ENCODE measurements at regions not wholly inside any gene's neighbourhood (a gene's known extent, or its start where the extent isn't known, plus 50 kb on each side); places are given as distances from the start of the nearest gene placed in this dataset.

DNA sequence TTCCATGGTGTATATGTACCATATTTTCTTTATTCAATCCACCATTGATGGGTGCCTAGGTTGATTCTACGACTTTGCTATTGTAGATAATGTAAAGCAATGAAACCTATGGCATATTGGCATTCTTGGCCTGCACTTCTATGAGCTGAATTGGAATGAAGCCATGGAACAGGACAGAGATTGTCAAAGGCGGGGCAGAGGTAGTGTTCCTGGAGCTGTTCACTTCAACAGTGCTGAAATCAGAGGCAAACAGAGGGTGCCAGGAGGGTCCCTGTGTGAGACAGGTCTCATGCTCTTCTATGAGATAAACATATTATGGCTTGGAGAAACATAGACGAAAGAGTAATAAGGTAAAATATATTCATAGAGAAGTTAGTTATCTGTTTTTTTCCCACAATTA is 342.6 kb upstream of the VCX start:
- Histone ChIP-seq H3K79me2 (ENCODE audit: control insufficient read depth, low read length) (no peaks in the 10 kb centered on the region), H3F3A (ENCODE audit: control insufficient read depth, insufficient read depth) (no peaks in the 10 kb centered on the region), H3K27me3 (ENCODE audit: control insufficient read depth, low read length) (no peaks in the 10 kb centered on the region), H3K4me1 (ENCODE audit: control insufficient read depth, low read length) (peaks cover 31% of the 10 kb centered on the region), H3K36me3 (ENCODE audit: control insufficient read depth, low read length) (no peaks in the 10 kb centered on the region; the same call in 1 of the 2 replicates), H3K27ac (ENCODE audit: low read depth, low read length) (no peak overlapping the region), H4K20me1 (ENCODE audit: control insufficient read depth, insufficient read depth, low read depth, low read length) (no peaks in the 10 kb centered on the region), H3K4me2 (ENCODE audit: low read length) (no peak overlapping the region), H3K9me3 (ENCODE audit: control insufficient read depth, insufficient read depth, low read length) (no peaks in the 10 kb centered on the region), H3K9me2 (replicated peaks; ENCODE audit: control insufficient read depth, low read length) (no peaks in the 10 kb centered on the region), H3K4me3 (ENCODE audit: low read length) (no peak overlapping the region)
- TF ChIP-seq, protein P1, sequence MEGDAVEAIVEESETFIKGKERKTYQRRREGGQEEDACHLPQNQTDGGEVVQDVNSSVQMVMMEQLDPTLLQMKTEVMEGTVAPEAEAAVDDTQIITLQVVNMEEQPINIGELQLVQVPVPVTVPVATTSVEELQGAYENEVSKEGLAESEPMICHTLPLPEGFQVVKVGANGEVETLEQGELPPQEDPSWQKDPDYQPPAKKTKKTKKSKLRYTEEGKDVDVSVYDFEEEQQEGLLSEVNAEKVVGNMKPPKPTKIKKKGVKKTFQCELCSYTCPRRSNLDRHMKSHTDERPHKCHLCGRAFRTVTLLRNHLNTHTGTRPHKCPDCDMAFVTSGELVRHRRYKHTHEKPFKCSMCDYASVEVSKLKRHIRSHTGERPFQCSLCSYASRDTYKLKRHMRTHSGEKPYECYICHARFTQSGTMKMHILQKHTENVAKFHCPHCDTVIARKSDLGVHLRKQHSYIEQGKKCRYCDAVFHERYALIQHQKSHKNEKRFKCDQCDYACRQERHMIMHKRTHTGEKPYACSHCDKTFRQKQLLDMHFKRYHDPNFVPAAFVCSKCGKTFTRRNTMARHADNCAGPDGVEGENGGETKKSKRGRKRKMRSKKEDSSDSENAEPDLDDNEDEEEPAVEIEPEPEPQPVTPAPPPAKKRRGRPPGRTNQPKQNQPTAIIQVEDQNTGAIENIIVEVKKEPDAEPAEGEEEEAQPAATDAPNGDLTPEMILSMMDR (IDR thresholded peaks at IDR 0.05; ENCODE audit: low read depth, low read length, poor library complexity, severe bottlenecking), result no peak
- no peak for TF ChIP-seq EZH2phosphoT487 (IDR thresholded peaks at IDR 0.05; ENCODE audit: borderline replicate concordance, low read length)

DNA sequence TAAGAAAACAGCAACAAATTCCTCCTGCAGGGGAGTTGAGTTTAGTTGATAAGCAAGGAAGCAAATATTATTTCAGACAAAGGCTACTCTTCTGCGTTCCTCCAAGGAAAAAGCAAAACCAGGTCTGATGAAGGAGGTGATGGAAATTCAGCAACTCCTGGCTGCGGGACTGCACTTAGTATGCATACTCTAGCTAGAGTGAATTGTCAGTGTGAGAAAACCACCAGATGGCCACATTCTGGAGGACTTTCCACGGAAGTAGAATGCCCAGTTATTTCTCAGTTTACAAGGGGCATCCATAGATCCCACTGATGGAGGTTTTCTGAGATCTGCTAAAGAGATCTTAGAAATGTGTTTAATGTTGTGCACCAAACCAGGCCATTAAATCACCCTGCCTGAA is 338.6 kb upstream of the PUDP start:
- H4K20me1 ChIP-seq (ENCODE audit: control insufficient read depth, insufficient read depth, low read depth, low read length), result no peaks in the 10 kb centered on the region
- no peak for TF ChIP-seq EZH2phosphoT487 (IDR thresholded peaks at IDR 0.05; ENCODE audit: borderline replicate concordance, low read length)
- TF ChIP-seq, protein P1 (IDR thresholded peaks at IDR 0.05; ENCODE audit: low read depth, low read length, poor library complexity, severe bottlenecking), result no peak

DNA sequence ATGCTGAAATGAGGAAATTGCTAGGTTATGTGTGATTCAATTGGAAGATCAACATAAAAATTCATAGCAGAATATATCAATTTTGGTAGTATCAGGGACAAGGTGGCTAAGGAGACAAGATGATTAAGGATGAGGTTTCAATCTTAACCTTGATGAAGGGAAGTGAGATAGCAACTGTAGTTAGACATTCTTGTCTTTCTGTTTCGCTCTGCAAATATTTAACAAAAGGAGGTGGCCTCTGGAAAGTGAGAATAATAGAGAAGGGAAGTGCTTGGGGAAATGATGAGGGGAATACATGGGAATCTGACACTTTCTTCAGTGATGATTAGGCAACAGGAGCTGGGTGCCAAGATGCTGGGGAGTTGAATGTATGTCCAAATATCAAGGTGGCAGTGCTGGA is 337.1 kb upstream of the PUDP start:
- Histone ChIP-seq H4K20me1 (ENCODE audit: control insufficient read depth, insufficient read depth, low read depth, low read length) (no peaks in the 10 kb centered on the region), H3K27ac (ENCODE audit: low read depth, low read length) (no peak overlapping the region), H3F3A (ENCODE audit: control insufficient read depth, insufficient read depth) (no peaks in the 10 kb centered on the region), H3K4me2 (ENCODE audit: low read length) (no peak overlapping the region), H3K4me1 (ENCODE audit: control insufficient read depth, low read length) (peaks cover 12% of the 10 kb centered on the region), H3K9me2 (replicated peaks; ENCODE audit: control insufficient read depth, low read length) (no peaks in the 10 kb centered on the region), H3K27me3 (ENCODE audit: control insufficient read depth, low read length) (no peaks in the 10 kb centered on the region), H3K36me3 (ENCODE audit: control insufficient read depth, low read length) (no peaks in the 10 kb centered on the region), H3K4me3 (ENCODE audit: low read length) (no peak overlapping the region), H3K79me2 (ENCODE audit: control insufficient read depth, low read length) (no peaks in the 10 kb centered on the region), H3K9me3 (ENCODE audit: control insufficient read depth, insufficient read depth, low read length) (no peaks in the 10 kb centered on the region)
- TF ChIP-seq EZH2phosphoT487 (IDR thresholded peaks at IDR 0.05; ENCODE audit: borderline replicate concordance, low read length), result no peak

More for the DNA sequence above, 338.6 kb upstream of the PUDP start:
- Histone ChIP-seq H3K4me3 (ENCODE audit: low read length) (no peak overlapping the region), H3K36me3 (ENCODE audit: control insufficient read depth, low read length) (no peaks in the 10 kb centered on the region), H3K4me1 (ENCODE audit: control insufficient read depth, low read length) (peaks cover 21% of the 10 kb centered on the region), H3K9me3 (ENCODE audit: control insufficient read depth, insufficient read depth, low read length) (no peaks in the 10 kb centered on the region), H3K27me3 (ENCODE audit: control insufficient read depth, low read length) (no peaks in the 10 kb centered on the region), H3K9me2 (replicated peaks; ENCODE audit: control insufficient read depth, low read length) (no peaks in the 10 kb centered on the region), H3F3A (ENCODE audit: control insufficient read depth, insufficient read depth) (peaks cover under 1% of the 10 kb centered on the region; the same call in 1 of the 2 replicates), H3K79me2 (ENCODE audit: control insufficient read depth, low read length) (no peaks in the 10 kb centered on the region), H3K27ac (ENCODE audit: low read depth, low read length) (no peak overlapping the region), H3K4me2 (ENCODE audit: low read length) (no peak overlapping the region)

DNA sequence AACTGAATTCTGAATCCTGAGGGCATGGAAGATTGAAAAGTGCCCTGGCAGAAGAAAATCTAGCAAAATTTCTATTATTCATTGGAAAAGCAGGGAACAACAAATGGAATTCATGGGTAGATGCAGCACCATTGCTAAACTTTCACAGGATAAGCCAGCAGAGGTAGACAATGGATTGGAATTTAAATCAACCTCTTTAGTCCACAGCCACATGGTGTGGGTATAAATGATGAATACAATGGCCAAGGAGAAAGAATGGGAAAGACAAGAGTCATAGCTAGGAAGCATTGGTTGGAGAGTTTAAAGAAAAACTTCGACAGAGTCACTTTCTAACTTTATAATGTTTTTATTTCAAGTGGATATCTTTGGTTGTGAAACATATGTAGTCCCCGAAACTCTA is 332.8 kb upstream of the PUDP start:
- Histone ChIP-seq H3K9me2 (replicated peaks; ENCODE audit: control insufficient read depth, low read length) (no peaks in the 10 kb centered on the region), H3K4me2 (ENCODE audit: low read length) (no peak overlapping the region), H3K4me3 (ENCODE audit: low read length) (no peak overlapping the region), H3K4me1 (ENCODE audit: control insufficient read depth, low read length) (no peaks in the 10 kb centered on the region), H3K9me3 (ENCODE audit: control insufficient read depth, insufficient read depth, low read length) (no peaks in the 10 kb centered on the region), H3K36me3 (ENCODE audit: control insufficient read depth, low read length) (no peaks in the 10 kb centered on the region), H3K27ac (ENCODE audit: low read depth, low read length) (no peak overlapping the region), H4K20me1 (ENCODE audit: control insufficient read depth, insufficient read depth, low read depth, low read length) (no peaks in the 10 kb centered on the region), H3K27me3 (ENCODE audit: control insufficient read depth, low read length) (no peaks in the 10 kb centered on the region), H3F3A (ENCODE audit: control insufficient read depth, insufficient read depth) (no peaks in the 10 kb centered on the region), H3K79me2 (ENCODE audit: control insufficient read depth, low read length) (no peaks in the 10 kb centered on the region)
- no peak for TF ChIP-seq EZH2phosphoT487 (IDR thresholded peaks at IDR 0.05; ENCODE audit: borderline replicate concordance, low read length)
- TF ChIP-seq, protein P1 (IDR thresholded peaks at IDR 0.05; ENCODE audit: low read depth, low read length, poor library complexity, severe bottlenecking), result no peak

Measured in DOHH2 (cell line).